ENCODE measurements at regions not wholly inside any gene's neighbourhood (a gene's known extent, or its start where the extent isn't known, plus 50 kb on each side); places are given as distances from the start of the nearest gene placed in this dataset.

GRCh38 chr4:181293541-181293940 lies 949.7 kb upstream of the TENM3 start:
- TF ChIP-seq POLR2A (IDR thresholded peaks at IDR 0.05; ENCODE audit: low read length) = no peak
- no peak for TF ChIP-seq GATA1 (IDR thresholded peaks at IDR 0.05; ENCODE audit: low read depth, low read length)

Data from erythroblast (primary cell).